ENCODE measurements at regions not wholly inside any gene's neighbourhood (a gene's known extent, or its start where the extent isn't known, plus 50 kb on each side); places are given as distances from the start of the nearest gene placed in this dataset.

GRCh38 chr5:125033602-125034001 lies 287.2 kb upstream of the ZNF608 start:
- ATAC-seq (ENCODE audit: poor library complexity) (no peak), DNase-seq (no peak)
- H3K9me3 Mint-ChIP-seq, result no peaks in the 10 kb centered on the region
- ChIA-PET POLR2A (no interaction called here), CTCF (no interaction called here)
- Histone ChIP-seq H3K27me3 (ENCODE audit: control insufficient read depth in 1 of 2, insufficient read depth in 2 of 2, low read length in 2 of 2) (no peaks in the 10 kb centered on the region), H3K4me3 (ENCODE audit: low read length) (no peak overlapping the region), H3K27ac (ENCODE audit: low read depth in 1 of 2, low read length in 2 of 2) (no peak overlapping the region), H3K36me3 (ENCODE audit: insufficient read depth, low read length) (no peaks in the 10 kb centered on the region), H3K9me3 (ENCODE audit: control insufficient read depth in 1 of 2, insufficient read depth in 1 of 2, low read length in 2 of 2) (peaks cover 0 to 6% of the 10 kb centered on the region in 2 experiments), H3K4me1 (ENCODE audit: insufficient read depth, low read length) (no peaks in the 10 kb centered on the region)
- no peak overlapping the region for H3K27ac Mint-ChIP-seq
- no peak for TF ChIP-seq CTCF (IDR thresholded peaks at IDR 0.05)
- no peak overlapping the region for H3K4me3 Mint-ChIP-seq
- H3K27me3 Mint-ChIP-seq, result no peaks in the 10 kb centered on the region
- intact Hi-C loops (cut with DNase I, micrococcal nuclease), result no loop called here
- no peaks in the 10 kb centered on the region for H3K36me3 Mint-ChIP-seq (ENCODE audit: low read depth)
- no peaks in the 10 kb centered on the region for H3K4me1 Mint-ChIP-seq (ENCODE audit: low read depth)

GRCh38 chr5:125034331-125034730 lies 287.9 kb upstream of the ZNF608 start:
- Histone ChIP-seq H3K4me1 (ENCODE audit: insufficient read depth, low read length) (no peaks in the 10 kb centered on the region), H3K4me3 (ENCODE audit: low read length) (no peak overlapping the region), H3K27me3 (ENCODE audit: control insufficient read depth in 1 of 2, insufficient read depth in 2 of 2, low read length in 2 of 2) (no peaks in the 10 kb centered on the region), H3K9me3 (ENCODE audit: control insufficient read depth in 1 of 2, insufficient read depth in 1 of 2, low read length in 2 of 2) (peaks cover 0 to 5% of the 10 kb centered on the region in 2 experiments), H3K27ac (ENCODE audit: low read depth in 1 of 2, low read length in 2 of 2) (no peak overlapping the region), H3K36me3 (ENCODE audit: insufficient read depth, low read length) (no peaks in the 10 kb centered on the region)
- no peak for ATAC-seq (ENCODE audit: poor library complexity)
- Mint-ChIP-seq H3K27me3 (no peaks in the 10 kb centered on the region), H3K9me3 (no peaks in the 10 kb centered on the region), H3K27ac (no peak overlapping the region), H3K4me3 (no peak overlapping the region), H3K36me3 (ENCODE audit: low read depth) (no peaks in the 10 kb centered on the region), H3K4me1 (ENCODE audit: low read depth) (no peaks in the 10 kb centered on the region)
- ChIA-PET POLR2A (no interaction called here), CTCF (no interaction called here)
- intact Hi-C loops (cut with DNase I, micrococcal nuclease), result no loop called here
- TF ChIP-seq CTCF (IDR thresholded peaks at IDR 0.05), result no peak
- no peak for DNase-seq

GRCh38 chr5:125036494-125036893 lies 290.1 kb upstream of the ZNF608 start:
- ChIA-PET POLR2A (no interaction called here), CTCF (no interaction called here)
- no peak for TF ChIP-seq CTCF (IDR thresholded peaks at IDR 0.05)
- Mint-ChIP-seq H3K27me3 (no peaks in the 10 kb centered on the region), H3K4me1 (ENCODE audit: low read depth) (no peaks in the 10 kb centered on the region), H3K9me3 (no peaks in the 10 kb centered on the region), H3K36me3 (ENCODE audit: low read depth) (no peaks in the 10 kb centered on the region), H3K27ac (no peak overlapping the region), H3K4me3 (no peak overlapping the region)
- ATAC-seq (ENCODE audit: poor library complexity) (no peak), DNase-seq (no peak)
- Histone ChIP-seq H3K4me1 (ENCODE audit: insufficient read depth, low read length) (no peaks in the 10 kb centered on the region), H3K27me3 (ENCODE audit: control insufficient read depth in 1 of 2, insufficient read depth in 2 of 2, low read length in 2 of 2) (no peaks in the 10 kb centered on the region), H3K4me3 (ENCODE audit: low read length) (no peak overlapping the region), H3K36me3 (ENCODE audit: insufficient read depth, low read length) (no peaks in the 10 kb centered on the region), H3K27ac (ENCODE audit: low read depth in 1 of 2, low read length in 2 of 2) (no peak overlapping the region), H3K9me3 (ENCODE audit: control insufficient read depth in 1 of 2, insufficient read depth in 1 of 2, low read length in 2 of 2) (peaks cover 0 to 9% of the 10 kb centered on the region in 2 experiments)
- intact Hi-C loops (cut with DNase I, micrococcal nuclease), result no loop called here

Measured in CD4-positive, alpha-beta T cell (primary cell).